Iris pigment epithelial cell (primary cell): ENCODE measurements at regions not wholly inside any gene's neighbourhood (a gene's known extent, or its start where the extent isn't known, plus 50 kb on each side); places are given as distances from the start of the nearest gene placed in this dataset.

ENCODE experiments used
- DNase-seq: peaks from one replicate; pipeline ENCODE4 v3.0.0-alpha.2; 2011; ENCODE audit warnings: low read depth

- peak; percentile 14 for DNase-seq
Observed at GRCh38 chr2:134177351-134177931, 76.4 kb upstream of the MGAT5 start.

- peak; percentile 29 for DNase-seq
Observed at GRCh38 chr2:134178138-134178877, 75.6 kb upstream of the MGAT5 start.

- DNase-seq: no peak
Observed at GRCh38 chr2:134181219-134181618, 72.7 kb upstream of the MGAT5 start.

- DNase-seq: no peak
Observed at GRCh38 chr2:134183679-134184078, 70.2 kb upstream of the MGAT5 start.

- DNase-seq: no peak
Observed at GRCh38 chr2:134185639-134186038, 68.2 kb upstream of the MGAT5 start.

- DNase-seq: peak; percentile 77
Observed at GRCh38 chr2:134189009-134189720, 64.7 kb upstream of the MGAT5 start.

- DNase-seq: no peak
Observed at GRCh38 chr2:134190062-134190806, 63.6 kb upstream of the MGAT5 start.

- DNase-seq: no peak
Observed at GRCh38 chr2:134190807-134191203, 63.1 kb upstream of the MGAT5 start.

GRCh38 chr2:134191835-134192234 lies 62.0 kb upstream of the MGAT5 start:
- no peak for DNase-seq

- DNase-seq: peak; percentile 79
Observed at GRCh38 chr2:134193006-134193405, 60.9 kb upstream of the MGAT5 start.

GRCh38 chr2:134194519-134194918 lies 59.4 kb upstream of the MGAT5 start:
- DNase-seq: no peak

- no peak for DNase-seq
Observed at GRCh38 chr2:134195341-134195740, 58.5 kb upstream of the MGAT5 start.

- DNase-seq: no peak
Observed at GRCh38 chr2:134197445-134197844, 56.4 kb upstream of the MGAT5 start.

GRCh38 chr2:134198006-134198634 lies 55.8 kb upstream of the MGAT5 start:
- DNase-seq: no peak

- peak; percentile 50 for DNase-seq
Observed at GRCh38 chr2:134199123-134199522, 54.7 kb upstream of the MGAT5 start.

GRCh38 chr2:134200036-134200618 lies 53.7 kb upstream of the MGAT5 start:
- no peak for DNase-seq

- DNase-seq: no peak
Observed at GRCh38 chr2:134201533-134201932, 52.3 kb upstream of the MGAT5 start.

GRCh38 chr2:134202371-134202770 lies 51.5 kb upstream of the MGAT5 start:
- no peak for DNase-seq

GRCh38 chr2:134203175-134203574 lies 50.7 kb upstream of the MGAT5 start:
- DNase-seq: no peak
